GM21447 (cell line): ENCODE measurements at regions not wholly inside any gene's neighbourhood (a gene's known extent, or its start where the extent isn't known, plus 50 kb on each side); places are given as distances from the start of the nearest gene placed in this dataset.

Experiments
- ATAC-seq: cut with Tn5 transposase; IDR thresholded peaks from one replicate; pipeline ENCODE4 v1.9.1; 2021; ENCODE audit not compliant: unreplicated experiment

GRCh38 chr15:70508561-70509281, 254.6 kb downstream of the UACA start:
- no peak for ATAC-seq

GRCh38 chr15:70507772-70508371, 255.5 kb downstream of the UACA start:
- ATAC-seq, result no peak

GRCh38 chr15:70505936-70506912, 257.1 kb downstream of the UACA start:
- ATAC-seq, result no peak

- ATAC-seq, result no peak
Observed at GRCh38 chr15:70505411-70505919, 257.9 kb downstream of the UACA start.

GRCh38 chr15:70504988-70505387, 258.4 kb downstream of the UACA start:
- no peak for ATAC-seq

- peak; percentile 40 for ATAC-seq
Observed at GRCh38 chr15:70504299-70504951, 258.9 kb downstream of the UACA start.

- ATAC-seq, result no peak
Observed at GRCh38 chr15:70503798-70504298, 259.5 kb downstream of the UACA start.

GRCh38 chr15:70503073-70503745, 260.1 kb downstream of the UACA start:
- peak; percentile 35 for ATAC-seq

- no peak for ATAC-seq
Observed at GRCh38 chr15:70502529-70502928, 260.8 kb downstream of the UACA start.

- ATAC-seq, result no peak
Observed at GRCh38 chr15:70501849-70502248, 261.5 kb downstream of the UACA start.

- no peak for ATAC-seq
Observed at GRCh38 chr15:70501121-70501727, 262.1 kb downstream of the UACA start.

GRCh38 chr15:70499791-70500190, 263.6 kb downstream of the UACA start:
- no peak for ATAC-seq

GRCh38 chr15:70498096-70498626, 265.2 kb downstream of the UACA start:
- ATAC-seq, result no peak

- no peak for ATAC-seq
Observed at GRCh38 chr15:70497661-70498060, 265.7 kb downstream of the UACA start.

- no peak for ATAC-seq
Observed at GRCh38 chr15:70495991-70496599, 267.3 kb downstream of the UACA start.

GRCh38 chr15:70494852-70495571, 268.3 kb downstream of the UACA start:
- no peak for ATAC-seq

GRCh38 chr15:70494517-70494851, 268.9 kb downstream of the UACA start:
- no peak for ATAC-seq

GRCh38 chr15:70493787-70494516, 269.4 kb downstream of the UACA start:
- no peak for ATAC-seq
